SK-MEL-5 (cell line): ENCODE measurements at regions not wholly inside any gene's neighbourhood (a gene's known extent, or its start where the extent isn't known, plus 50 kb on each side); places are given as distances from the start of the nearest gene placed in this dataset.

Experiments used
- DNase-seq: peaks from one replicate; pipeline ENCODE4 v3.0.0-alpha.2; 2016; ENCODE audit warnings: low read depth, low spot score
- in situ Hi-C: cut with HindIII; loops from 2 replicates; pipeline ENCODE4 v1.10.0; 2016; ENCODE audit warnings: low sequenced_read_pairs, high pct_unique_total_duplicates, low pct_unique_long_range_greater_than_20kb

DNA sequence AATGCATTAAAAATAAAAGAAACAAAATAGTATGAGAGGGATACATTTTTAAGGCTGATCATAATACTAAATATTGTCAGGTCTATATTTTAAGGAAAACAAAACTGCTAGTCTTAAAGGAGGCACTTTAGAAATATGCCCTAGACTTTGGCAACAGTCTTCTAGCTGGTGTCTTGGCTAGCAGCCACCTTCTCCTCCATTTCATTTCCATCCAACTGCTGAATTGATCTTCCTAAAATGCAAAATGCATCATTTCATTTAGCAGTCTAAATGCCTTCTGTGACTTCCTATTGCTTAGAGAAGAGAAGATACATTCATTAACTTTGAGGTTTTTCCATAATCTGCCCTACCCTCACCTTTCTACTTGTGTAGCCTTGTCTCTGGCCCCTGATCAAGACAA lies 1404.1 kb downstream of the CDH11 start:
- in situ Hi-C loops: no loop called here
- DNase-seq: no peak

DNA sequence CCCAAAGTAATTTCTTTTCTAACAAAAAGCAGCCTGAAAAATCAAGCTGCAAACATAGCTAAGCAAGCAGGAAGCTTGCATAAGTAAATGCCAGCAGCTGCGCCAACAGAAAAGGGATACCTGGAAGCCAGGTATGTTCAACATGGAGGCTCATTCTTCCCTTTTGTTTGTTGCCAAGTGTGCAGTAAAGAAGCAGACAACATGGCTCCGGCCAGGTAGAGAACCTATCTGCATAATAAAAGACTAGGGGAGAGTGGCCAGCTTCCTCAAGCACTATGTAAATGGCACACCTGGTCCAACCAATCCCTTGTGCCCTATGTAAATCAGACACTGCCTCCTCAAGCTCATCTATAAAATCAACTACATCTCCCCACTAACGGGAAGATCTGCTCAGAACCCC lies 1407.0 kb downstream of the CDH11 start:
- in situ Hi-C loops: no loop called here
- no peak for DNase-seq

DNA sequence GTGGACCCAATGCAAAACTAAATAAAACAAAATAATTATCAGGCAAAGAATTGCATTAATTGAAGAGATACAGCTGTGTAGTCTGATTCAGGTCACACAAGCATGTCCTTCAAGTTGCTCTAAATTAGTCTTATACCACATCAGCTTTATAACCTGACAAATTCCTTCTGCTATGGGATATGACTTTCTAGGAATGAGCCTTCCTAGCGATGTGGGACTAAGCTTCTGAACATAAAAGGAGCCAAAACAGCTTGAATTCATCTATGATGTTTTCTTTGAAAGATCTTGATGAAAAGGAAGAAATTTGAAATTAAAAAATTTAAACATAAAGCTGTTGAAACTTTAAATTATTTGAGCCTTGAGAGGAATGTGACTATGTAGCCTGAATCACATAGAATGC lies 1409.1 kb downstream of the CDH11 start:
- in situ Hi-C loops: no loop called here

GRCh38 chr16:63703612-63704011 lies 1418.3 kb downstream of the CDH11 start:
- no peak for DNase-seq
- in situ Hi-C loops: no loop called here

More for the DNA sequence above, 1409.1 kb downstream of the CDH11 start:
- DNase-seq: no peak

GRCh38 chr16:63702981-63703590 lies 1418.8 kb downstream of the CDH11 start:
- no peak for DNase-seq
- in situ Hi-C loops: no loop called here

DNA sequence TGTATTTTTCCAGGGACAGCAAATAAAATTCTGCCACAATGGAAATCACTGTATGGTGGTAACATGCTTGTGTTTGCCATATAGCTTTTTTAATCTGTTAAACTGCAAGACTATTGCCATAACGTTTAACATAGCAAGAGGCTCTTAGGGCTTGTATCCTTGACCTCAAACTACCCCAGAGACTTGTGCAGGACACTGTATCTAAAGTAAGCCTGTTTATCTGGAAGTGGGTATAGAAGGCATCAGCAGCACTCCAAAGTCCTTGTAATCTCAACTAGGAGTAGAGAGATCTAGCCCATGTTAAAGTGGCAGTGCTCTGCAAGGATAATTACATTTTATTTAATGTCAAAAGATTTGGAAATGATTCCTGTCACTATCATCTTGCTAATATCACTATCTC lies 1424.1 kb downstream of the CDH11 start:
- DNase-seq: no peak
- in situ Hi-C loops: no loop called here

DNA sequence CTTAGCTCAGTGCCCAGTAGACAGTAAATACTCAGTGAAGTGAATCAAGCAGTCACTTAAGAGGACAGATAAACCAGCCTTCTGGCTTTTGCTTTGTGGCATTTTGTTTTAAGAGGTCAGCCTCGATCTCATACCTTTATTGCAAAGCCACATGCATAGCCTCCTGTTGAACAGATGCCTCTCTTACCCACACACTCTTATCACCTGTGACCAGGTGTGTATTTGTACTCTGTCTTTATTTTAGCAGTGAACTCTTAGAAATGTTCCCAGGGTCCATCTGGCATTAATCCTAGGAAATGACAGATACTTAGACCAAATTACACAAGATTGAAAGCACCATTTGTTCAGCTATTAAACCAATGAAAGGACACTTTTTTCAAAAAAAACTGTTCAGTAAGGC lies 1426.5 kb downstream of the CDH11 start:
- DNase-seq: no peak
- in situ Hi-C loops: no loop called here

GRCh38 chr16:63690961-63691360 lies 1430.9 kb downstream of the CDH11 start:
- no peak for DNase-seq
- in situ Hi-C loops: no loop called here

DNA sequence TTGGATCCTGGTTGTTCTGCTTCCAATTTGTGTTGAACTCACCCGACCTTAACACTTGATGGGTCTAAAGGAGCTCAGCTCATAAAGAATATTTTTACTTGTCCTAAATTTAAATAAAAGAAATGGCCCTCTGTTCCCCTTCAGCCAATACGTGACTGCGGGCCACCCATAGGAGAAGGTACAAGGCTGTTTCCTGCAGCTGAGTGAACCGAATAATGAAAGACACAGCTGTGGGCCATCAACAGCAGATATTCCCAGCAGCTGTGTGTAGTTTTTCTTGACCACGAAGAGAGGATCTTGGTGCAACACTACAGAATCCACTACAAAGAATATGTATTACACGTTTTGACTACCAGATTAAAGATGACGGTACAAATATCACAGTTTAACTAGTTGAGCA lies 1431.6 kb downstream of the CDH11 start:
- no peak for DNase-seq
- in situ Hi-C loops: no loop called here

DNA sequence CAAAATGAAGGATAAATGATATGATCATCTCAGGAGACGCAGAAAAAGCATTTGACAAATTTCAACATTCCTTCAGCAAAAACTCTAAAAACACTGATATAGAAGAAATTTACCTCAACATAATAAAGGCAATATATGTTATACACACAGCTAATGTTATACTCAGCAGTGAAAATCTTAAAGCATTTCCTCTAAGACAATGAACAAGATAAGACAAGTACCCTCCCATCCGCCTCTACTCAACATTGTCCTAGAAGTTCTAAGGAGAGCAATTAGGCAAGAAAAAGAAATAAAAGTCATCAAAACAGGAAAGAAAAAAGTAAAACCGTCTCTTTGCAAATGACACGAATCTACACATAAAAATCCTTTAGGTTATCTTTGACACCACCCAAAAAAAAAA lies 1432.8 kb downstream of the CDH11 start:
- in situ Hi-C loops: no loop called here
- DNase-seq: no peak

GRCh38 chr16:63684149-63685101 lies 1437.4 kb downstream of the CDH11 start:
- in situ Hi-C loops: no loop called here
- peak; percentile 1 for DNase-seq

DNA sequence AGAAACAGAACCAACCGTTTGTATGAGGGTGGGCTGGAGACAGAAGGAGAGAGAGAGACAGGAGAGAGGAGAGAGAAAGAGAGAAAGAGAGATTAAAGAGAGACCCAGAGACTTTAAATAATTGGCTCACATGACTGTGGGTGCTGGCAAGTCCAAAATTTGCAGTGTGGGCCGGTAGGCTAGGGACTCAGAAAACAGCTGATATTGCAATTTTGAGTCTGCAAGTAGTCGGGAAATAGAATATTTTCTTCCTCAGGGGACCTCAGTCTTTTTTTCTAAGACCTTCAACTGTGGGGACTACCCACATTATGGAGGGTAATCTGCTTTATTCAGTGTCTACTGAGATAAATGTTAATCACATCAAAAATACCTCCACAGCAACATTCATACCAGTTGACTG lies 1439.0 kb downstream of the CDH11 start:
- in situ Hi-C loops: no loop called here
- no peak for DNase-seq

DNA sequence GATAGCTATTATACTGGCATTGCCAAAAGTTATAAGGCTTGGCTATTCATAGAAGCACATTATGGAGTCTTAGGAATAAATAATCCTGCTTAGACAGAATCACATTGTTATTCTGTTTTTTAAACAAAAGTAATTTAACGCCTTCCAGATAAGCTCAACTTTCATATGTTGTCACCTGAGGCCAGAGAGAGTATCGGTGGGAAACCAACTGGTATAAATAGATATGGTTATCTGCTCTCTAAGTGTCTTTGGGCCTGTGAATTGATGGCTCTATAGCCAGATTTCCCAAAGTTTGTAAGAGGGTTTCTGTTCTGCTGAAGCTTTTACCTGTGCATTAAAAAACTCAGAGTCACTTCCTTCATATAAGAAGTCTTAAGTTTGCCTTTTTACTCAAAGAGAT lies 1449.4 kb downstream of the CDH11 start:
- in situ Hi-C loops: no loop called here

DNA sequence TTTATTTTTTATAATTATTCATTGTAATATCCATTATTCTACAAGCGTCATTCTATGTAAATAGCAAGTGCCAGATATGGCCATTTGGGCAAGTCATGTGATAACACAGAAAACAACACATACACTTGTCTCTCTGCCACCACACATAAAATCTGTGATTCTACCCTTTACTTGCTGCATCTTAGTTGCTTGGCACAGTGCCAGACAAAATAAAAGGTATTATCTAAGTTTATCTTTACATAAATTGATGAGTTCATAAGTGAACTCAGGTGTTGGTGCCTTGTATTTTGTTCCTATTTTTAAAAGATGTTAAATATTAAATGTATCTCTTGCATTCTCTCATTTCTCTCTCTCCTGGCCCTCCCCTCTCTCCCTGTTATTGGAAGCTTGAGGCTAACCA lies 1458.7 kb downstream of the CDH11 start:
- DNase-seq: no peak
- in situ Hi-C loops: no loop called here

More for the DNA sequence above, 1449.4 kb downstream of the CDH11 start:
- no peak for DNase-seq

DNA sequence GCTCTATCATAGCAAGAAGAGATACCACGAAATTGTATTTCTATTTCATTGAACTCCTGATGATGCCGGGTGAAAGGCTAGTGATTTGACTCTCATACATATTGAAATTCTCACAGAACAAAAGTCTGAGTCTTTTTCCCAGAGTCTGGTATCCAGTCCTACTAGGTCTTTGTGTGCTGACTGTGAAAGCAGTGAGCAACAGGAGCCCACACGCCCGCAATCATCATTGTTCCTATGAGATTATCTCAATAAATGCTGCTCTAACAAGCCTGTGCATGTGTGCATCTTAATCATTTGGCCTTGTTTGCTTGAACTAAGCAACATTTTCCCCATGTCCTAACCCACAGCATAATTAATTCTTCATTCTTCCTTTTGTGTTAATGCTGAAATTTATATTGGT lies 1466.0 kb downstream of the CDH11 start:
- no peak for DNase-seq
- in situ Hi-C loops: no loop called here

- in situ Hi-C loops: no loop called here
- DNase-seq: no peak
These were observed 1468.6 kb downstream of the CDH11 start for GRCh38 chr16:63653044-63653839.

- DNase-seq: no peak
- in situ Hi-C loops: no loop called here
These were observed 1469.8 kb downstream of the CDH11 start for GRCh38 chr16:63652091-63652490.

- in situ Hi-C loops: no loop called here
- no peak for DNase-seq
These were observed 1471.3 kb downstream of the CDH11 start for GRCh38 chr16:63650550-63650949.
